HEK293 (cell line): ENCODE measurements at regions not wholly inside any gene's neighbourhood (a gene's known extent, or its start where the extent isn't known, plus 50 kb on each side); places are given as distances from the start of the nearest gene placed in this dataset.

Source experiments
- CTCF ChIA-PET: fragments of 350-600 bp; formaldehyde crosslinking; extraction: SDS; loops from one replicate; lab custom pipeline; 2021; ENCODE audit warnings: antibody characterized with exemption; lab: Yijun Ruan, JAX
- POLR2A ChIA-PET: fragments of 300-600 bp; formaldehyde crosslinking; extraction: SDS; loops from one replicate; lab custom pipeline; 2020; ENCODE audit warnings: antibody characterized with exemption, inconsistent platforms; lab: Yijun Ruan, JAX
- H3K27ac ChIP-seq: fragments of 200-500 bp; sonication (Bioruptor generic); 2 replicates; pipeline ENCODE4 v1.5.1; 2014; ENCODE audit warnings: low read depth, low read length, control low read depth, inconsistent platforms; ENCODE audit errors: extremely low read depth
- H3K36me3 ChIP-seq, 2 experiments: fragments of 200-500 bp in 1 of 2; sonication (Bioruptor generic) in 1 of 2; 1 replicate in 1 of 2; 2 replicates in 1 of 2; pipeline ENCODE4 v1.5.1; 2014 to 2017; ENCODE audit warnings: inconsistent platforms in 2 of 2, low read length in 2 of 2; ENCODE audit not compliant: control insufficient read depth in 2 of 2, insufficient read depth in 1 of 2
- H3K4me1 ChIP-seq: fragments of 200-500 bp; sonication (Bioruptor generic); 2 replicates; pipeline ENCODE4 v1.5.1; 2014; ENCODE audit warnings: mild to moderate bottlenecking, low read length, inconsistent platforms; ENCODE audit not compliant: control insufficient read depth, insufficient read depth
- H3K4me3 ChIP-seq: 2 replicates; pipeline ENCODE4 v1.5.1; 2011; ENCODE audit warnings: low read depth, mild to moderate bottlenecking, control low read depth, low read length, moderate library complexity
- H3K9me3 ChIP-seq: fragments of 200-500 bp; sonication (Bioruptor generic); 2 replicates; pipeline ENCODE4 v1.5.1; 2014; ENCODE audit warnings: low read depth, low read length, inconsistent platforms; ENCODE audit not compliant: control insufficient read depth, insufficient read depth
- EGR2 ChIP-seq: fragments of 450-650 bp; formaldehyde crosslinking; IDR thresholded peaks from 2 replicates; pipeline ENCODE4 v1.5.1; 2016; ENCODE audit warnings: low read depth, missing biosample characterization, missing genetic modification characterization
- GLIS2 ChIP-seq: fragments of 450-650 bp; formaldehyde crosslinking; IDR thresholded peaks from 2 replicates; pipeline ENCODE4 v1.5.1; 2016; ENCODE audit warnings: missing biosample characterization, missing genetic modification characterization
- SP2 ChIP-seq: fragments of 450-650 bp; formaldehyde crosslinking; IDR thresholded peaks from 2 replicates; pipeline ENCODE4 v1.5.1; 2016; ENCODE audit warnings: missing biosample characterization, missing genetic modification characterization
- TRIM28 ChIP-seq: IDR thresholded peaks from 2 replicates; pipeline ENCODE4 v1.6.1; 2011; ENCODE audit warnings: low read length, control low read depth, borderline replicate concordance
- ZFP69B ChIP-seq: fragments of 450-650 bp; formaldehyde crosslinking; IDR thresholded peaks from 2 replicates; pipeline ENCODE4 v1.5.1; 2016; ENCODE audit warnings: missing biosample characterization, missing genetic modification characterization
- ZNF114 ChIP-seq: fragments of 450-650 bp; formaldehyde crosslinking; IDR thresholded peaks from 2 replicates; pipeline ENCODE4 v1.5.0; 2017; ENCODE audit warnings: missing biosample characterization, missing genetic modification characterization
- ZNF140 ChIP-seq: fragments of 450-650 bp; formaldehyde crosslinking; IDR thresholded peaks from 2 replicates; pipeline ENCODE4 v1.5.1; 2016; ENCODE audit warnings: missing biosample characterization, missing genetic modification characterization
- ZNF146 ChIP-seq: fragments of 450-650 bp; formaldehyde crosslinking; IDR thresholded peaks from 2 replicates; pipeline ENCODE4 v1.5.1; 2016; ENCODE audit warnings: missing biosample characterization, missing genetic modification characterization
- ZNF202 ChIP-seq: fragments of 450-650 bp; formaldehyde crosslinking; IDR thresholded peaks from 2 replicates; pipeline ENCODE4 v1.5.1; 2016; ENCODE audit warnings: missing biosample characterization, missing genetic modification characterization, borderline replicate concordance
- ZNF404 ChIP-seq: fragments of 450-650 bp; formaldehyde crosslinking; IDR thresholded peaks from 2 replicates; pipeline ENCODE4 v1.5.1; 2017; ENCODE audit warnings: missing biosample characterization, missing genetic modification characterization
- ZNF426 ChIP-seq: fragments of 450-650 bp; formaldehyde crosslinking; IDR thresholded peaks from 2 replicates; pipeline ENCODE4 v1.5.1; 2017; ENCODE audit warnings: missing biosample characterization, missing genetic modification characterization, mild to moderate bottlenecking, inconsistent platforms, moderate library complexity
- ZNF707 ChIP-seq: fragments of 450-650 bp; formaldehyde crosslinking; IDR thresholded peaks from 2 replicates; pipeline ENCODE4 v1.5.1; 2016; ENCODE audit warnings: missing biosample characterization, missing genetic modification characterization
- ZNF747 ChIP-seq: fragments of 450-650 bp; formaldehyde crosslinking; IDR thresholded peaks from 2 replicates; pipeline ENCODE4 v1.5.1; 2016; ENCODE audit warnings: missing biosample characterization, missing genetic modification characterization
- ZNF791 ChIP-seq: fragments of 450-650 bp; formaldehyde crosslinking; IDR thresholded peaks from 2 replicates; pipeline ENCODE4 v1.5.1; 2016; ENCODE audit warnings: missing biosample characterization, missing genetic modification characterization
- ZNF792 ChIP-seq: fragments of 450-650 bp; formaldehyde crosslinking; IDR thresholded peaks from 2 replicates; pipeline ENCODE4 v1.5.1; 2016; ENCODE audit warnings: missing biosample characterization, missing genetic modification characterization
- ZNF843 ChIP-seq: fragments of 450-650 bp; formaldehyde crosslinking; IDR thresholded peaks from 2 replicates; pipeline ENCODE4 v1.5.1; 2016; ENCODE audit warnings: missing biosample characterization, missing genetic modification characterization
- TF ChIP-seq, protein P1 (sequence below): fragments of 450-650 bp; formaldehyde crosslinking; IDR thresholded peaks from 2 replicates; pipeline ENCODE4 v1.5.1; 2016; ENCODE audit warnings: missing biosample characterization, missing genetic modification characterization
- TF ChIP-seq, protein P2 (sequence below): fragments of 450-650 bp; IDR thresholded peaks from 2 replicates; pipeline ENCODE4 v1.5.1; 2018; ENCODE audit warnings: missing biosample characterization, missing genetic modification characterization
- TF ChIP-seq, protein P3 (sequence below): fragments of 450-650 bp; formaldehyde crosslinking; IDR thresholded peaks from 2 replicates; pipeline ENCODE4 v1.5.1; 2017; ENCODE audit warnings: missing biosample characterization, missing genetic modification characterization
- TF ChIP-seq, protein P4 (sequence below): fragments of 450-650 bp; formaldehyde crosslinking; IDR thresholded peaks from 2 replicates; pipeline ENCODE4 v1.5.1; 2017; ENCODE audit warnings: missing biosample characterization, missing genetic modification characterization
- TF ChIP-seq, protein P5 (sequence below): fragments of 450-650 bp; formaldehyde crosslinking; IDR thresholded peaks from 2 replicates; pipeline ENCODE4 v1.5.1; 2016; ENCODE audit warnings: missing biosample characterization, missing genetic modification characterization

DNA sequence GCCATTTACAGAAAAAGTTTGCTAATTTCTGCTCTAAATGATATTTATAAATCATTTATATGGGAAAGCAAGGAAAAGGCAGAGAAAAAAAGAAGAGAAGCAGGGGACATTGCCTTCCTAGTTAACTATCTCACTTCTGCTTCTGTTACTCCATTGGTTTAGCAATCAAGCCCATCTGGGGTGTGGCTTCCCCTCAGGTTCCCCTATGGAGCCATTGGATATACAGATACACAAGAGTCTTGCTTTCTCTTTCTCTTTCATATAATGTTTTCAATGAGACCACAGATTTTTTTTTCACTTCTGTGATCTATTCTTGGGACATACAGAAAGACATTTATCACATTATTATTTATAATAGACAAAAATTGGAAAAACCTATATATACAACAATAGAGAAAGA is 105.6 kb upstream of the TOM1L1 start (continued):
- no peak for TF ChIP-seq ZNF146 (tag by site-specific recombination)
- TF ChIP-seq SP2 (tag by site-specific recombination), result no peak

DNA sequence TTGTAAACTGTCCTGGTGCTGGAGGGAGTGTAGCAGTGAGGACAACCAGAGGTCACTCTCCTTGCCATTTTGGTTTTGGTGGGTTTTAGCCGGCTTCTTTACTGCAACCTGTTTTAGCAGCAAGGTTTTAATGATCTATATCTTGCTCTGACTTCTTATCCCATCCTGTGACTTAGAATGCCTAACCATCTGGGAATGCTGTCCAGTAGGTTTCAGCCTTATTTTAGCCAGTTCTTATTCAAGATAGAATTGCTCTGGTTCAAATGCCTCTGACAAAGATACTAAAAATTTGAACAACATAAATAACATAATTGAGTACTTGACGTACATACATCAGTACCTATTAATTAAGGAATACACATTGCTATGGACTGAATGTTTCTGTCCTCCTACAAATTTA is 93.3 kb upstream of the TOM1L1 start:
- no peaks in the 10 kb centered on the region for H3K36me3 ChIP-seq
- H3K4me1 ChIP-seq, result no peaks in the 10 kb centered on the region
- H3K9me3 ChIP-seq, result no peaks in the 10 kb centered on the region
- no peak overlapping the region for H3K4me3 ChIP-seq
- H3K27ac ChIP-seq, result no peak overlapping the region
- TF ChIP-seq ZNF792 (tag by site-specific recombination) (no peak), GLIS2 (tag by site-specific recombination) (no peak), EGR2 (tag by site-specific recombination) (no peak), ZFP69B (no peak), ZNF747 (tag by site-specific recombination) (no peak), TRIM28 (no peak), ZNF791 (tag by site-specific recombination) (no peak), ZNF140 (no peak), ZNF426 (tag by site-specific recombination) (no peak), ZNF843 (tag by site-specific recombination) (no peak), ZNF707 (tag by site-specific recombination) (no peak), ZNF404 (tag by site-specific recombination) (no peak), ZNF114 (tag by site-specific recombination) (no peak), ZNF202 (no peak)
- TF ChIP-seq, protein P1, sequence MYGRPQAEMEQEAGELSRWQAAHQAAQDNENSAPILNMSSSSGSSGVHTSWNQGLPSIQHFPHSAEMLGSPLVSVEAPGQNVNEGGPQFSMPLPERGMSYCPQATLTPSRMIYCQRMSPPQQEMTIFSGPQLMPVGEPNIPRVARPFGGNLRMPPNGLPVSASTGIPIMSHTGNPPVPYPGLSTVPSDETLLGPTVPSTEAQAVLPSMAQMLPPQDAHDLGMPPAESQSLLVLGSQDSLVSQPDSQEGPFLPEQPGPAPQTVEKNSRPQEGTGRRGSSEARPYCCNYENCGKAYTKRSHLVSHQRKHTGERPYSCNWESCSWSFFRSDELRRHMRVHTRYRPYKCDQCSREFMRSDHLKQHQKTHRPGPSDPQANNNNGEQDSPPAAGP (tag by site-specific recombination), result no peak
- TF ChIP-seq, protein P2, sequence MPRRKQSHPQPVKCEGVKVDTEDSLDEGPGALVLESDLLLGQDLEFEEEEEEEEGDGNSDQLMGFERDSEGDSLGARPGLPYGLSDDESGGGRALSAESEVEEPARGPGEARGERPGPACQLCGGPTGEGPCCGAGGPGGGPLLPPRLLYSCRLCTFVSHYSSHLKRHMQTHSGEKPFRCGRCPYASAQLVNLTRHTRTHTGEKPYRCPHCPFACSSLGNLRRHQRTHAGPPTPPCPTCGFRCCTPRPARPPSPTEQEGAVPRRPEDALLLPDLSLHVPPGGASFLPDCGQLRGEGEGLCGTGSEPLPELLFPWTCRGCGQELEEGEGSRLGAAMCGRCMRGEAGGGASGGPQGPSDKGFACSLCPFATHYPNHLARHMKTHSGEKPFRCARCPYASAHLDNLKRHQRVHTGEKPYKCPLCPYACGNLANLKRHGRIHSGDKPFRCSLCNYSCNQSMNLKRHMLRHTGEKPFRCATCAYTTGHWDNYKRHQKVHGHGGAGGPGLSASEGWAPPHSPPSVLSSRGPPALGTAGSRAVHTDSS, result no peak
- TF ChIP-seq, protein P3, sequence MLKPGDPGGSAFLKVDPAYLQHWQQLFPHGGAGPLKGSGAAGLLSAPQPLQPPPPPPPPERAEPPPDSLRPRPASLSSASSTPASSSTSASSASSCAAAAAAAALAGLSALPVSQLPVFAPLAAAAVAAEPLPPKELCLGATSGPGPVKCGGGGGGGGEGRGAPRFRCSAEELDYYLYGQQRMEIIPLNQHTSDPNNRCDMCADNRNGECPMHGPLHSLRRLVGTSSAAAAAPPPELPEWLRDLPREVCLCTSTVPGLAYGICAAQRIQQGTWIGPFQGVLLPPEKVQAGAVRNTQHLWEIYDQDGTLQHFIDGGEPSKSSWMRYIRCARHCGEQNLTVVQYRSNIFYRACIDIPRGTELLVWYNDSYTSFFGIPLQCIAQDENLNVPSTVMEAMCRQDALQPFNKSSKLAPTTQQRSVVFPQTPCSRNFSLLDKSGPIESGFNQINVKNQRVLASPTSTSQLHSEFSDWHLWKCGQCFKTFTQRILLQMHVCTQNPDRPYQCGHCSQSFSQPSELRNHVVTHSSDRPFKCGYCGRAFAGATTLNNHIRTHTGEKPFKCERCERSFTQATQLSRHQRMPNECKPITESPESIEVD (tag by site-specific recombination), result no peak
- TF ChIP-seq, protein P4, sequence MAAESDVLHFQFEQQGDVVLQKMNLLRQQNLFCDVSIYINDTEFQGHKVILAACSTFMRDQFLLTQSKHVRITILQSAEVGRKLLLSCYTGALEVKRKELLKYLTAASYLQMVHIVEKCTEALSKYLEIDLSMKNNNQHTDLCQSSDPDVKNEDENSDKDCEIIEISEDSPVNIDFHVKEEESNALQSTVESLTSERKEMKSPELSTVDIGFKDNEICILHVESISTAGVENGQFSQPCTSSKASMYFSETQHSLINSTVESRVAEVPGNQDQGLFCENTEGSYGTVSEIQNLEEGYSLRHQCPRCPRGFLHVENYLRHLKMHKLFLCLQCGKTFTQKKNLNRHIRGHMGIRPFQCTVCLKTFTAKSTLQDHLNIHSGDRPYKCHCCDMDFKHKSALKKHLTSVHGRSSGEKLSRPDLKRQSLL (tag by site-specific recombination), result no peak
- TF ChIP-seq, protein P5, sequence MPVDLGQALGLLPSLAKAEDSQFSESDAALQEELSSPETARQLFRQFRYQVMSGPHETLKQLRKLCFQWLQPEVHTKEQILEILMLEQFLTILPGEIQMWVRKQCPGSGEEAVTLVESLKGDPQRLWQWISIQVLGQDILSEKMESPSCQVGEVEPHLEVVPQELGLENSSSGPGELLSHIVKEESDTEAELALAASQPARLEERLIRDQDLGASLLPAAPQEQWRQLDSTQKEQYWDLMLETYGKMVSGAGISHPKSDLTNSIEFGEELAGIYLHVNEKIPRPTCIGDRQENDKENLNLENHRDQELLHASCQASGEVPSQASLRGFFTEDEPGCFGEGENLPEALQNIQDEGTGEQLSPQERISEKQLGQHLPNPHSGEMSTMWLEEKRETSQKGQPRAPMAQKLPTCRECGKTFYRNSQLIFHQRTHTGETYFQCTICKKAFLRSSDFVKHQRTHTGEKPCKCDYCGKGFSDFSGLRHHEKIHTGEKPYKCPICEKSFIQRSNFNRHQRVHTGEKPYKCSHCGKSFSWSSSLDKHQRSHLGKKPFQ (tag by site-specific recombination), result no peak
- CTCF ChIA-PET, result no interaction called here
- POLR2A ChIA-PET, result no interaction called here
